ENCODE measurements at regions not wholly inside any gene's neighbourhood (a gene's known extent, or its start where the extent isn't known, plus 50 kb on each side); places are given as distances from the start of the nearest gene placed in this dataset.

- DNase-seq: no peak
Observed at GRCh38 chr10:61138708-61139591, 195.0 kb upstream of the RHOBTB1 start.

GRCh38 chr10:61136139-61136538 lies 192.2 kb upstream of the RHOBTB1 start:
- DNase-seq: no peak

GRCh38 chr10:61135276-61135721 lies 191.3 kb upstream of the RHOBTB1 start:
- no peak for DNase-seq

GRCh38 chr10:61130366-61130765 lies 186.4 kb upstream of the RHOBTB1 start:
- no peak for DNase-seq

GRCh38 chr10:61128196-61128595 lies 184.2 kb upstream of the RHOBTB1 start:
- DNase-seq: no peak

GRCh38 chr10:61125560-61126170 lies 181.7 kb upstream of the RHOBTB1 start:
- DNase-seq: no peak

- DNase-seq: no peak
Observed at GRCh38 chr10:61124756-61125530, 181.0 kb upstream of the RHOBTB1 start.

GRCh38 chr10:61120805-61121204 lies 176.8 kb upstream of the RHOBTB1 start:
- DNase-seq: no peak

GRCh38 chr10:61119573-61119972 lies 175.6 kb upstream of the RHOBTB1 start:
- DNase-seq: no peak

- no peak for DNase-seq
Observed at GRCh38 chr10:61115897-61116296, 171.9 kb upstream of the RHOBTB1 start.

GRCh38 chr10:61112771-61113170 lies 168.8 kb upstream of the RHOBTB1 start:
- no peak for DNase-seq

GRCh38 chr10:61110936-61111335 lies 167.0 kb upstream of the RHOBTB1 start:
- DNase-seq: no peak

- no peak for DNase-seq
Observed at GRCh38 chr10:61110188-61110844, 166.3 kb upstream of the RHOBTB1 start.

GRCh38 chr10:61108915-61109314 lies 164.9 kb upstream of the RHOBTB1 start:
- DNase-seq: no peak

- DNase-seq: no peak
Observed at GRCh38 chr10:61100887-61101286, 156.9 kb upstream of the RHOBTB1 start.

- DNase-seq: no peak
Observed at GRCh38 chr10:61099756-61100155, 155.8 kb upstream of the RHOBTB1 start.

- no peak for DNase-seq
Observed at GRCh38 chr10:61098966-61099365, 155.0 kb upstream of the RHOBTB1 start.

GRCh38 chr10:61097026-61097425 lies 153.0 kb upstream of the RHOBTB1 start:
- no peak for DNase-seq

- DNase-seq: no peak
Observed at GRCh38 chr10:61096056-61096455, 152.1 kb upstream of the RHOBTB1 start.

- no peak for DNase-seq
Observed at GRCh38 chr10:61091531-61091930, 147.5 kb upstream of the RHOBTB1 start.

- no peak for DNase-seq
Observed at GRCh38 chr10:61089251-61089650, 145.3 kb upstream of the RHOBTB1 start.

- DNase-seq: no peak
Observed at GRCh38 chr10:61084493-61084892, 140.5 kb upstream of the RHOBTB1 start.

- DNase-seq: no peak
Observed at GRCh38 chr10:61081301-61081700, 137.3 kb upstream of the RHOBTB1 start.
